Activated T-cell treated with anti-CD3 and anti-CD28 coated beads for 1 hour (primary cell): ENCODE measurements at regions not wholly inside any gene's neighbourhood (a gene's known extent, or its start where the extent isn't known, plus 50 kb on each side); places are given as distances from the start of the nearest gene placed in this dataset.

Source experiments
- DNase-seq: peaks from one replicate; pipeline ENCODE4 v3.0.0-alpha.2; 2020; ENCODE audit warnings: low read depth

GRCh38 chr9:117860849-117861248 lies 156.6 kb downstream of the TLR4 start:
- DNase-seq = no peak

DNA sequence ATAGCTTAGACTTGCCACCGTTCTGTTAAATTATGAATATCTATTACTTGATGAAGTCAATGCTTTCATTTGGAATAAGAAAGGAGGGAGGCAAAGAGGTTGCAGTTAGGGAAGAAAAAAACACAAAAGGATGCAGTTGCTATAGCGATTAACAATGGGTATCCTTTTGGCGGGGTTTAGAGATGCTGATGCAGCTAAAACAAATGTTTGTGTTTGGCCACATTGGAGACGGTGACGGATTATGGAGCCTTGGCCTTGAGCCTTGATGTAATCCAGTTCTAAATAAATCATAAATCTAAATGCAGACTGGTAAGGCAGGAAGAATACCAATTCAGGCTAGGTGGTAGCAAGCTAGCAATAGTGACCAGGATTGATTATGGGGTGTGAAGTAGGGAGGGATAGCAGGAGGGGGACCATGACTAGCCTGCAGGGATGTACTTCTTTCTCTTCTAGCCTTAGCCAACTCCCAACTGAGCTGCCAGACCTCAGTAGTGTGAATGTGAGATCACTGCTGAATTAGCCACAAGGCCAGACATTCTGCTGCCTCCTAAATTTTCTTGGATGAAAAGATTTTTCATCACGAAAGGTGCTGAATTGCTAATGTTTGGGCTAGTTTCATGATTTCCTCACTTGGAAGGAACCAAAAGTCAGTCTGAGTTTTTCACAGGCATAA lies 160.3 kb downstream of the TLR4 start:
- DNase-seq = no peak

DNA sequence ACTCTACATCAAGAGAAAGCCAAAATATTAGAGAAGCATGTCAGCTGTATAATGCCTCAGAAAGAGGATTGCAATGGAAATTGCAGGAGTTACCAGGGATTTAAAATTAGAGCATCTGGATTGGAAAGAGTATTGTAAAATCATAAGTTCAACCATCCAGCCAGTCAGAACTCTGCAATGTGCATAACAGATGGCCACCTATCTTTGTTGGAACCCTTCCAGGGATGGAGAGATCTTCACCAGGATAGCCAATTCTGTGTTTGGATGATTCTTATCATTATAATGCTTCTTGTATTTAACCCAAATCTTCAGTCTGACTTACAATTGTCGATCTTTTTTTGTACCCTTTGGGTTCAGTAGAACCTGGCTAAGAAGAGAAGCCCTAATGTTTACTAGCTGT lies 164.4 kb downstream of the TLR4 start:
- no peak for DNase-seq

GRCh38 chr9:117869287-117869686 lies 165.1 kb downstream of the TLR4 start:
- DNase-seq = no peak

GRCh38 chr9:117869712-117870111 lies 165.5 kb downstream of the TLR4 start:
- DNase-seq = no peak

DNA sequence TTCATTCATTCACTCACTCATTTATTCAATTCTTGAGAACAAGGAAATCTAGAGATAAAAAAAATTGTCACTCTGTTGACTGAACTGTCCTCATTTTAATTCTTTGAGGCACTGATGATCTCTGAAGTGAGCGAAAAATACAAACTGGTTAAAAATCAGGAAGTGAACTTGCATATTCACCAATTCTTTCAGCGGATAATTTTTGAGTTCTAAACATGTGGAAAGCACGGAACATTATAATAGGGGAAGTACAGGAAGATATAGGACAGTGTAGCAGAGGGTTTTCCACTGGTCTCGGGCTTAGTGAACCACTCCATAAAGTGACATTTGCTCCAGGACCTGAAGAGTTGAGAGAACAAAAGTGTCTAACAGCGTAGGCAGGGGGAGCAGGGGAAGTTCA lies 169.5 kb downstream of the TLR4 start:
- DNase-seq = no peak

DNA sequence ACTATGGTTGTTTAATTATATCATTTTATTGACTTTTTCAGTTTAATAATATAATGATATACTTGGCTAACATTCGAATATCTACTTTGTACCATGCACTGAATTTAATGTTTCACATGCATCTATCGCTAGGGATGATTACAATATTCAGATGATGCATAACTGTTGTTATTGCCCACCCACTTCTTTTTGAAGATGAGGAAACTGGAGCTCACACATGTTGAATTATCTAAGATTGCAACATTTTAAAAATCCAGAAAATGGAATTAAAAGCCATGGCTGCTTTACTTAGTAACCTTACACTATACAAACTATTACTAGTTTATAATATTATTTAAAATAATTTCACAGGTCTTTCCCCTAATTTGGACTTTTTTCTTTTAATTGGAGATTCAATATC lies 171.7 kb downstream of the TLR4 start:
- DNase-seq = no peak

- DNase-seq = no peak
These were observed 178.0 kb downstream of the TLR4 start for GRCh38 chr9:117882171-117882570.

DNA sequence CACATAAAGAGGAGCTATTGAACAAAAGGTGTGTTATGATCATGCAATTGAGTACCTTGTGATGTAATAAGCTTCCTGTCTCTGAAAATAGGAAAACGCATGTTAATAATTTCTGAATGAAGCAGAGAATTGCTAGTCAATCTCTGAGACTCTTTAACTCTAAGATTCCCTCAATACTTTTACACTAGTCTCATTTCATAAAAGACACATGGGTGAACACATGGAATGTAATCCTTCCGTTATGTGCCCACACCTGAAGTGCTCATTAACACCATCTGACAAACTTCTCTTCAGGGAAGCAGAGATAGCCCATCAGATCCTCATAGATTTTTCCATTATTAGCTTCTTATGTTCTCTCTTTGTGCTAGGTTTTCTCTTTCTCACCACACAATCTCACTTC lies 182.4 kb downstream of the TLR4 start:
- no peak for DNase-seq

DNA sequence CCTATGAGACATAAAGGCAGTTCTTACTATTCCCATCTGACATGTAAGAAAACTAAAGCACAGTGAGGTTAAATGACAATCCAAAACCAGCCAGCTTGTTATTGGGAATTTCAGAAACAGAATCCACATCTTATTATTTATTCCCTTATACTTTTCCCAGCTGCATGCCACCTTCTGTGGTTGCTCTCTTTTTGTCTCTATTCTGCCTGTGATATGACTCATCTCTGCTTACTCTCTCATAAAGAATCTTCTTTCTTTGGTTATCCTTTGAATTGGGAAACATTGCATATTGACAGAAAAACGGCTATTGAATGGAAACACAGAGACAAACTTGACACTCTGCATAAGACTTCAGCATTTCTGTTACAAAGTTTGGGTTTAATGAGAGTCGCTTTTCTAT lies 183.2 kb downstream of the TLR4 start:
- no peak for DNase-seq

GRCh38 chr9:117887941-117888340 lies 183.7 kb downstream of the TLR4 start:
- DNase-seq = no peak

- DNase-seq = no peak
These were observed 199.2 kb downstream of the TLR4 start for GRCh38 chr9:117903453-117903852.

GRCh38 chr9:117906763-117907162 lies 202.6 kb downstream of the TLR4 start:
- no peak for DNase-seq

GRCh38 chr9:117907420-117907819 lies 203.2 kb downstream of the TLR4 start:
- DNase-seq = no peak

- no peak for DNase-seq
These were observed 212.1 kb downstream of the TLR4 start for GRCh38 chr9:117916291-117916690.

DNA sequence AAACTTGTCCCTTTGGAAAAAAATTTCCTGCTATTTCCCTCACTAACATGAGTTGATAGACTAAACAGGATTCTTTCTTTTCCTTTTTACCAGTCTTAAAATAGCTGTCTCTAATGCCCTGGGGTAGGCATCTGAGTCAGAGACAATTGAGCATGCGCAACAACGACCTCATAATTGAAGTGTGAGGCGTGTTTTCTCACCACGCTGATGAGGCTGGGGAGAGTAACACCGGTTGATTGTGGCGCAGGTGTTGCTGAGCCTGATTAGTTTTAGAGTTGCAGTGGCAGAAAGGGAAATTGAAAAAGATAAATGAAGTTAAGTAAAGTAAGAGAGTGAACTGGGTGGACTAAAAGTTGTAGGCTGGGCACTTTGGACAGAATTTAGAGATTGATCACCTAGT lies 213.7 kb downstream of the TLR4 start:
- no peak for DNase-seq

DNA sequence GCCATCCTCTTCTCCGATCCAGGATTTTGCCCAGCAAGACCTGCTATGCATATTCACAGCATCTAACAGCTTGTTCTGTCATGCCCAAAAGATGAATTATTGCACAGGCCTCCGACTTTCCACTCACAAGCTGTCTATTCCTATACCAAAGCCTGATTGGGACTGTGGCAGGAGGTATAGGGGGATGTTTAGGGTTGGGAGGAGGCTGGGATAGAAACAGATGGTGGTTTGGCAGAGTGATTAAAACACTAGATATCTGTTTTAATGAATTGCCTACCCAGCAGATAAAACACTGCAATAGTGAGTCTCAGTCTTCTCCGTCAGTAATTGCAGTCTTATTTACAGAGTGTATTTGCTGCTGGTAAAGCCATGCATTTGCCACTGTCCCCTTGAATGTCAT lies 215.3 kb downstream of the TLR4 start:
- DNase-seq = no peak

- no peak for DNase-seq
These were observed 221.9 kb downstream of the TLR4 start for GRCh38 chr9:117926031-117926658.

- no peak for DNase-seq
These were observed 223.2 kb downstream of the TLR4 start for GRCh38 chr9:117927354-117927753.

DNA sequence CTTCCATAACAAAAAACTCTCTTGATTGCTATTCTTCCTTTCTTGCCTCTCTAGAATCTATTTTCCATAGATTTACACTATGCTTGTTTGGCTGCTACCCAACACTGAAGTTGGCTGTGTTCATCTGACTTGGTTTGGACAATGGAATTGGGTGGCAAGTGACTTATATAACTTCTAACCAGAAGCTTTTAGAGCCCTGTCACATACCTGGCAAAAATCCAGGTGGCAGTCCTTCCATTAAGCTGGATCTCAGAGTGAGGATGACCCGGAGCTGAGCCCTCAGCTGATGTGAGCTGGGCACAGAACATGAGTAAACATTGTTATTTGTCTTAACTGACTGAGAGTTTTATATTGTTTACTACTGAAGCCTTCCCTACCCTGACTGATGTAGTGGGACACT lies 225.7 kb downstream of the TLR4 start:
- DNase-seq = no peak

GRCh38 chr9:117932585-117932984 lies 228.4 kb downstream of the TLR4 start:
- DNase-seq = no peak

DNA sequence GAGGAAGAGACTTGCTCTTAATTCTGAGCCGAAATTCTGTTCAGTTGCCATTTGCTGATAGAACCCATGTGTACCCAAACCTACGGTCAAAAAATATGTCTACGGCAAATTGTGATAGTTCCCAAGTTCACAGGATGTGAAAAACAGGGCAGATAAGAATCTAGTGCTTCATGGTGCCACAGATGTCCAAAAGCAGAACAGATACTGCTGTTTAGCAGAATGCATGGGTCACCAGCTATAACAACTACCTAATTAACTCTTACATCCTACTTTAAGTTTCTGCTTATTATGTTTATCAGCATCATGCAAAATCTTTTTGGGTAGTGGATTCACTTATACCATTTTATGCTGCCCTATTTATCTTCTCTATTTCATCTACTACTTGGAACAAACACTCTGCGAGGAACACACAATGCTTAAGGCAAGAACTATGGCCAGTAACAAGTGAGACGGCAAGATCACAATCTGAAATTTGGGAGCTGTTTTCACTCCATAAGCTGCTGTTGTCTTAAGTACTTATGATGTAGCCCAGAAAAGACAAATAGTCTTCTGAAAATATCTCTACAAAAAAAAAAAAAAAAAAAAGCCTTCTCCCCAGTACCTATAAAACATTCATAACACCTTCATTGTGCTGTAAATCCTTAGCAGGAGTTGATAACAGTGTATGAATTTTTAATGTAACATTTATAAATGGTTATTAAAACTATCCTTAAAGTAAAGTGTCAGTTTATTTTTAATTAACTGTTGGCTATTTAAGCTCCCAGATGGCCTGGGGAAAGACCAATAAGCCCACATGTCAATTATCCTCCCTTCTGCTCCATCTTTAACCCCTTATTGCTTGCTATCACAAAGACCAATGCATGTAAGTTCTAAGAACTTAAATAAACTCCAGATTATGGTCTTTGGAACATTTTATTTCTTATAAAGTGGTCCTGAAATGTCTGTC lies 232.3 kb downstream of the TLR4 start:
- no peak for DNase-seq

GRCh38 chr9:117938086-117938485 lies 233.9 kb downstream of the TLR4 start:
- no peak for DNase-seq
